Cardiac septum (tissue), 1 donor: ENCODE measurements at regions not wholly inside any gene's neighbourhood (a gene's known extent, or its start where the extent isn't known, plus 50 kb on each side); places are given as distances from the start of the nearest gene placed in this dataset.
"Not testable (repeated sequence)": the region's sequence is repeated elsewhere in the genome, so short reads cannot be mapped to it uniquely, and the experiment has no call there.

ENCODE experiments used
- DNase-seq: peaks from one replicate; pipeline ENCODE4 v3.0.0-alpha.2; 2020; ENCODE audit warnings: low spot score
- intact Hi-C: fragments of 100-400 bp; cut with DNase I; formaldehyde crosslinking; loops from one replicate; pipeline ENCODE4 v1.14.0; 2022
- donor health status: DM: no; HTN: no; CAD: no.

- no peak for DNase-seq
- intact Hi-C loops, result no loop called here
These were observed 894.5 kb upstream of the MBL2 start for GRCh38 chr10:53667063-53667462.

- DNase-seq, result no peak
- intact Hi-C loops, result no loop called here
These were observed 891.9 kb upstream of the MBL2 start for GRCh38 chr10:53664282-53665019.

- DNase-seq, result no peak
- intact Hi-C loops, result no loop called here
These were observed 878.2 kb upstream of the MBL2 start for GRCh38 chr10:53650794-53651193.

GRCh38 chr10:53647221-53647620, 874.6 kb upstream of the MBL2 start:
- intact Hi-C loops, DNase-seq: not testable (repeated sequence)

GRCh38 chr10:53646525-53646924, 873.9 kb upstream of the MBL2 start:
- no peak for DNase-seq
- intact Hi-C loops, result no loop called here

GRCh38 chr10:53645951-53646350, 873.4 kb upstream of the MBL2 start:
- no peak for DNase-seq
- intact Hi-C loops, result no loop called here

- intact Hi-C loops, result no loop called here
- DNase-seq, result no peak
These were observed 865.4 kb upstream of the MBL2 start for GRCh38 chr10:53638006-53638405.

- intact Hi-C loops, result no loop called here
- DNase-seq, result no peak
These were observed 852.1 kb upstream of the MBL2 start for GRCh38 chr10:53624722-53625121.

- intact Hi-C loops, result no loop called here
- no peak for DNase-seq
These were observed 849.6 kb upstream of the MBL2 start for GRCh38 chr10:53622201-53622600.

- DNase-seq, result no peak
- intact Hi-C loops, result no loop called here
These were observed 847.1 kb upstream of the MBL2 start for GRCh38 chr10:53619671-53620070.

- no peak for DNase-seq
- intact Hi-C loops, result no loop called here
These were observed 835.1 kb upstream of the MBL2 start for GRCh38 chr10:53607691-53608090.

GRCh38 chr10:53606981-53607380, 834.4 kb upstream of the MBL2 start:
- intact Hi-C loops, result no loop called here

GRCh38 chr10:53601260-53601875, 828.8 kb upstream of the MBL2 start:
- no peak for DNase-seq
- intact Hi-C loops, result loop anchor here (5.0 kb wide), 1 partner anchor 806 kb away; no protein-coding TSS in a partner anchor

More at GRCh38 chr10:53606981-53607380, 834.4 kb upstream of the MBL2 start:
- no peak for DNase-seq

- intact Hi-C loops, result no loop called here
These were observed 826.3 kb upstream of the MBL2 start for GRCh38 chr10:53598914-53599313.

GRCh38 chr10:53597835-53598251, 825.3 kb upstream of the MBL2 start:
- DNase-seq, result no peak
- intact Hi-C loops, result no loop called here

More at GRCh38 chr10:53598914-53599313, 826.3 kb upstream of the MBL2 start:
- DNase-seq, result no peak

- DNase-seq, result no peak
- intact Hi-C loops, result no loop called here
These were observed 807.9 kb upstream of the MBL2 start for GRCh38 chr10:53580465-53580864.

GRCh38 chr10:53579773-53580172, 807.2 kb upstream of the MBL2 start:
- no peak for DNase-seq
- intact Hi-C loops, result no loop called here

- no peak for DNase-seq
- intact Hi-C loops, result no loop called here
These were observed 801.4 kb upstream of the MBL2 start for GRCh38 chr10:53574024-53574423.

GRCh38 chr10:53573498-53573897, 800.9 kb upstream of the MBL2 start:
- intact Hi-C loops, result no loop called here
- DNase-seq, result no peak

GRCh38 chr10:53572799-53573198, 800.2 kb upstream of the MBL2 start:
- intact Hi-C loops, result no loop called here
- no peak for DNase-seq

GRCh38 chr10:53570221-53570620, 797.6 kb upstream of the MBL2 start:
- intact Hi-C loops, result no loop called here

More at GRCh38 chr10:53570221-53570620, 797.6 kb upstream of the MBL2 start:
- no peak for DNase-seq
